Glomerular endothelial cell (primary cell): ENCODE measurements at regions not wholly inside any gene's neighbourhood (a gene's known extent, or its start where the extent isn't known, plus 50 kb on each side); places are given as distances from the start of the nearest gene placed in this dataset.

Experiments used
- DNase-seq: peaks from one replicate; pipeline ENCODE4 v3.0.0-alpha.2; 2011; ENCODE audit warnings: low read depth, low spot score; ENCODE audit errors: extremely low read depth

- DNase-seq, result no peak
These were observed 137.8 kb upstream of the ADAMTS9 start for GRCh38 chr3:64825404-64826120.

- DNase-seq, result no peak
These were observed 136.7 kb upstream of the ADAMTS9 start for GRCh38 chr3:64824394-64824909.

- DNase-seq, result no peak
These were observed 130.4 kb upstream of the ADAMTS9 start for GRCh38 chr3:64818196-64818595.

DNA sequence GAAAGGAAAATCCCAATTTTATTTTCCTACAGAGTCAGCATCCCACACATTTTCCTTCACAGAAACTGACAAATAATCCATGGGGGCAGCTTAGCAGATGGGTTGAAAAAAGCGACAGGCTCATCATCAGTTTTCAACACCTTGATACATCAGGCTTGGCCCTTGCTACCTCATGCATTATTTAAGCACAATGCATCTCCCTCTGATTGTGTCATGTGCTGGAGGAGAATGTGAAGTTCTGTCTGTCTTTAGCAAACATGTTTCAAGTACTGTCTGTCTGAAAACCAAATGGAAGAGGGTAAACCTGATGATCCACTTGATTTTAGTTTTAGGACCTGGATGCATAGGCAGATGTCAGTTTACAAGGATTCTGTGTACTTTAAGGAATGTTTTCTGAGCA is 128.6 kb upstream of the ADAMTS9 start:
- DNase-seq, result no peak

GRCh38 chr3:64815789-64816188 is 128.0 kb upstream of the ADAMTS9 start:
- DNase-seq, result no peak

- DNase-seq, result no peak
These were observed 127.4 kb upstream of the ADAMTS9 start for GRCh38 chr3:64815195-64815631.

DNA sequence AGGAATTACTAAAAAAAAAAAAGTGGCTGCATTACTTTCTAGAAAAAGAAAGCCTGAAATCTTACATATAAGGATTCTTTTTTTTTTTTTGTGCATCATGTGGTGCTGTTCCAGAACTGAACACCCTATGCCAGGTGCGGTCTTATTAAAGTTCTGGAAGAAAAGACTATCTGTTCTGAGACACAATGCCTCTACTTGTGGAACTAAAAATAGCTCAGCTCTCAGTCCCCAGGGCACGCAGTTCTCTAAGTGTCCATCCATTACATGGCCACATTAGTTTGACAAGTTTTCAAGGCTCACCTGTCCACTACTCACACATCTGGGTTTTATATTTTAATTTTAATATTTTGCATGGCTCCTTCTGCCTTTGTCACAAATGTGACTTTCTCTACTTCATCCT is 126.6 kb upstream of the ADAMTS9 start:
- no peak for DNase-seq

- no peak for DNase-seq
These were observed 125.5 kb upstream of the ADAMTS9 start for GRCh38 chr3:64813326-64813725.

- DNase-seq, result no peak
These were observed 121.3 kb upstream of the ADAMTS9 start for GRCh38 chr3:64809086-64809485.

GRCh38 chr3:64808061-64808460 is 120.3 kb upstream of the ADAMTS9 start:
- no peak for DNase-seq

- no peak for DNase-seq
These were observed 119.1 kb upstream of the ADAMTS9 start for GRCh38 chr3:64806668-64807605.

- no peak for DNase-seq
These were observed 118.2 kb upstream of the ADAMTS9 start for GRCh38 chr3:64805978-64806377.

DNA sequence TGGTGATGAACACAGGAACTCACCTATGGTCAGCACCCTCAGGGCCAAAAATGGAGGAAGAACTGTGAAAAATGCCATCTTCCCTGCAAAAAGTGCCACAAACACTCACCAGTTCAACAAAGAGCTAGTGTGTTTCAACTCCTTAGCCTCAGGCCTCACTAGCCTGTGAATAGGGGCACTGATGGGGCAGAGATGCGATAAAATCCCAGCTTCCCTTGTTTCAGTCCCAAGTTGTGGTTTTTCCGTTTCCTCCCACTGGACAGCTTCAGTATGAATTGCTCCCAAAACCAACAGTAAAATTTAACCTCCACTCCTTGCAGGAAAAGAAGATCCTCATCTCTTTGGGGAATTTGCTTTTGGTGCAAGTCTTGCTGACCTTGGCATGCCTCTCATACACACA is 117.4 kb upstream of the ADAMTS9 start:
- DNase-seq, result no peak

GRCh38 chr3:64803469-64803868 is 115.7 kb upstream of the ADAMTS9 start:
- no peak for DNase-seq

- DNase-seq, result no peak
These were observed 114.7 kb upstream of the ADAMTS9 start for GRCh38 chr3:64802460-64802859.

DNA sequence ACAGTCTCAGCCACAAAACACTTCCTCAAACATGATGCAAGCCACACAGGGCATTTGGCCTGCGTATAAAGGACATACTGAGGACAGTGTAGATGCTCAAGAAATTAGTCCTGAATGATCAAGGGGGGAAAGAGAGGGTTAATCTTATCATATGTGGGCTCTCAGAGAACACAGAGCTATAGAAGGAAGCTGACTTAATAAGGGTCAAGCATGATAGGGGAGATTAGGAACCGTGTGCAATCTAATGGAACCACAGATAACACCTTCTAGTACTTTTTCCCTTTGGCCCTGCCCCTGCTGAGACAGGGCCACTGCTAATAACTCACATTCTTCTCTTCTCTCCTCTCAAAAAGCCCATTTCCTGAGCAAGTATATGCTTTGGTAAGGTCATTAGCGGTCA is 114.1 kb upstream of the ADAMTS9 start:
- DNase-seq, result no peak

GRCh38 chr3:64799606-64800005 is 111.8 kb upstream of the ADAMTS9 start:
- DNase-seq, result no peak

DNA sequence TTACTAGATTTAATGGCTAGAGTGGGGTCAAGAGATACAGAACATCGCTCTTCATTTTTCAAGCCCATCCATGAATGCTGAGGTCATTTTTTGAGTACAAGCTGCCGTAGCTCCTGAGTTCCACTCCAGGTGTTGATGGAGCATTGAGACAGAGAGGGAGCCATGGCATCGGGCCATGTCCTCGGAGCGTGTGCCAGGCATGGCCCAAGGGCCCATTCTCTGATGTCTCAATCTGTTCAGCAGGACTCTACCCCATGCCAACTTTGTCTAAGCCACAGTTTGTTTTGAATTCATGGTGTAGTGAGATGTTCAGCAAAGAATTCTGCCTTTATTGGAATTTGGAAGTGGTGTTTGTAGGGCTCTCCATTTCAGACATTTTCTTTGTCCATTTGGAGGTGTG is 110.5 kb upstream of the ADAMTS9 start:
- no peak for DNase-seq

DNA sequence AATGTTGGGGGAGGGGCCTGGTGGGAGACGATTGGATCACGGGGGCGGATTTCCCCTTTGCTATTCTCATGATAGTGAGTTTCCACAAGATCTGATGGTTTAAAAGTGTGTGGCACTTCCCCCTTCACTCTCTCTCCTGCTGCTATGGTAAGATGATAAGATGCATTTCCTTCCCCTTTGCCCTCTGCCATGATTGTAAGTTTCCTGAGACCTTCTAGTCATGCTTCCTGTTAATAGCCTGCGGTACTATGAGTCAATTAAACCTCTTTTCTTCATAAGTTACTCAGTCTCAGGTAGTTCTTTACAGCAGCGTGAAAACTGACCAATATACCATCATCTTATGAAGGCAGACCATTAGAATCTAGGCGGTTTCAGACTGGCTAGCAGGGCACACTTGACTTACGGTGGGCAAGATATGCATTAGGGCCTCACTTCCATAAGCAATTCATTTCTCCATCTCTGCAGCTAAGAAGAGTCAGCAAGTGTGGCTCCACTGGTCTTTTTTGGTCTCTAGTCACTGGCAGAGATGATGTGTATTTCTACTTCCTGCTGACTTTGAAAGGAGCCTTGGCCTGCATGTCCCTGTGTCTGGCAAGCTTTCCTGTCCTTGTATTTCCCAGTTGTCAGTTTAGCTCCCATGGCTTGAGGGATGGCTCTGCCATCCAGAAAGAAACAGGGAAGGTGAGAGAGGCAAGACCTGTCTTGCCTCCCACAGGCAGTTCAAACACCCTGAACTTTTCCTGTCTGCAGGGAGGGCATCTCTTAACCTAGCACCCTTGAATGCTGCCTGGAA is 109.0 kb upstream of the ADAMTS9 start:
- peak; percentile 79 for DNase-seq

GRCh38 chr3:64792445-64792844 is 104.6 kb upstream of the ADAMTS9 start:
- DNase-seq, result no peak

DNA sequence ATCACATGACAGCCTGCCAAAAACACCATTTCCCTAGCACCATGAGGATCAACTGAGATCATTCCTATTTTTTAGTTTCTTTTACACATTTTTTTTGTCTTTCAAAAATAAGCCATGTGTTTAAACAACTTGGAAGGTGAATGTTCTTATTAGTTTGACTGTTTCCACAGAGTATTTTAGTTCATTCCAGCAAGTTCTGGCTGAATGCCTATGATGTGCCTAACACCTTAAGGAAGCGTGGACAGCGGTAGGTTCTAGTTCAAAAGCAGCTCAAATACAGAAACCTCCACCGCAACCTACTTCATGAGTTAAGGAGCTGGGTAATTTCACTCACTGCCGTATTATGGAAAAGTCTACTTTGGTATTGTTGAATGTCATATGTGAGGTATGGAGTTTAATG is 101.3 kb upstream of the ADAMTS9 start:
- DNase-seq, result no peak
